ENCODE measurements at regions not wholly inside any gene's neighbourhood (a gene's known extent, or its start where the extent isn't known, plus 50 kb on each side); places are given as distances from the start of the nearest gene placed in this dataset.

DNA sequence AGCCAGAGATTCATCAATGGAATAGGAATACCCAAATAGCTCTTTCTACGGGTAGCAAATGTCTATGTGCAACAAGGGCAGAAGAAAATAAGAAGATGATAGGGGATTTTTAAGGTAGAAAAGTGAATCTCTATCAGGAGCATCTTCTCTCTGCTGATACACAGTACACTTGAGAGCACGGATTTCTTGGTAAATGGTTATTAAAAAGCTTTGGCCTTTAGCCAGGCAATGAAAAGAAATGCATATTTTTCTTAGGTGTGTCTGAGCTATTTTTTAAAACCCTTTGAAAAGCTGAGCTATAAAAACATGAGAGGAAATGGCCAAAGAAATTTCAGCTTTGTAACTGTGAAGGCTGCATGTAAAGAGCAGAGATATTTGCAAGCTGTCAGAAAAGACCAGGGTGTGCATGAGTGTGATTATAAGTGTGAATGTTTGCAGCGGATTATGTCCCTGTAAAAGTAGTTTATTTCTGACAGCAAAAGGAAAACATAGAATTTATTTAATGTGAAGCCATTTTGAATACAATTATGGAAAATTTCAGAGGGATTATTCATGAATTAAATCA lies 487.1 kb upstream of the PIK3R1 start:
- no peak overlapping the region for H3K27ac ChIP-seq
- WGBS (ENCODE audit: low lambda C conversion rate, missing lambda C conversion rate): 64% methylated on average over 3 of the region's 3 CpGs
- H3K36me3 ChIP-seq (replicated peaks; ENCODE audit: insufficient read depth, low read depth): no peaks in the 10 kb centered on the region
- no peaks in the 10 kb centered on the region for H3K4me1 ChIP-seq (ENCODE audit: insufficient read depth)
- H4K20me1 ChIP-seq (ENCODE audit: insufficient read depth, poor library complexity, severe bottlenecking): no peaks in the 10 kb centered on the region
- H3K79me2 ChIP-seq: no peaks in the 10 kb centered on the region
- no peaks in the 10 kb centered on the region for H3K9me2 ChIP-seq (replicated peaks; ENCODE audit: insufficient read depth)
- no peak for DNase-seq (ENCODE audit: low spot score)
- H2AFZ ChIP-seq: no peak overlapping the region
- H3K27me3 ChIP-seq: no peaks in the 10 kb centered on the region
- no peak overlapping the region for H3K4me3 ChIP-seq
- H3K4me2 ChIP-seq: no peak overlapping the region
- no peaks in the 10 kb centered on the region for H3K9me3 ChIP-seq (ENCODE audit: low read depth)
- TF ChIP-seq EZH2 (IDR thresholded peaks at IDR 0.05; ENCODE audit: borderline replicate concordance) (no peak), EZH2phosphoT487 (IDR thresholded peaks at IDR 0.05; ENCODE audit: low read depth, severe bottlenecking, unreplicated experiment) (no peak)
- TF ChIP-seq, protein P1, sequence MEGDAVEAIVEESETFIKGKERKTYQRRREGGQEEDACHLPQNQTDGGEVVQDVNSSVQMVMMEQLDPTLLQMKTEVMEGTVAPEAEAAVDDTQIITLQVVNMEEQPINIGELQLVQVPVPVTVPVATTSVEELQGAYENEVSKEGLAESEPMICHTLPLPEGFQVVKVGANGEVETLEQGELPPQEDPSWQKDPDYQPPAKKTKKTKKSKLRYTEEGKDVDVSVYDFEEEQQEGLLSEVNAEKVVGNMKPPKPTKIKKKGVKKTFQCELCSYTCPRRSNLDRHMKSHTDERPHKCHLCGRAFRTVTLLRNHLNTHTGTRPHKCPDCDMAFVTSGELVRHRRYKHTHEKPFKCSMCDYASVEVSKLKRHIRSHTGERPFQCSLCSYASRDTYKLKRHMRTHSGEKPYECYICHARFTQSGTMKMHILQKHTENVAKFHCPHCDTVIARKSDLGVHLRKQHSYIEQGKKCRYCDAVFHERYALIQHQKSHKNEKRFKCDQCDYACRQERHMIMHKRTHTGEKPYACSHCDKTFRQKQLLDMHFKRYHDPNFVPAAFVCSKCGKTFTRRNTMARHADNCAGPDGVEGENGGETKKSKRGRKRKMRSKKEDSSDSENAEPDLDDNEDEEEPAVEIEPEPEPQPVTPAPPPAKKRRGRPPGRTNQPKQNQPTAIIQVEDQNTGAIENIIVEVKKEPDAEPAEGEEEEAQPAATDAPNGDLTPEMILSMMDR (IDR thresholded peaks at IDR 0.05; ENCODE audit: poor library complexity): no peak

DNA sequence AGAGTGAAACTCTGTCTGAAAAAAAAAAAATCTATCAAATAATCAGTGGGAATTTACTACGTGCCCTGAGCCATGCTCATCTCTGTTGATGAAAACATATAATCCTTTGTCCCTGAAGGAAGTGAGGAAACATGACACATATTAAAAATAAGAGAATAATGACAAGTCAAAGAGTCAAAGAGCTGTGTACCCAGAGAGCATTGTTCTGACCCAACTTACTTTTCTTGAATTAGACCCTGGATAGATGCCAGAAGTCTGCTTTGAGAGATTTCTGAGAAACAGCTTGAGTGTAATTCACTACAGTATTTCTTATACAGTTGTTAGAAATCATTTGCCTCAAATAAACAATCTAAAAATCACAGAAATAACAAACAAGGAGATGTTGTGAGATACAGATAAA lies 490.0 kb upstream of the PIK3R1 start:
- H2AFZ ChIP-seq: no peak overlapping the region
- H3K27me3 ChIP-seq: no peaks in the 10 kb centered on the region
- H3K79me2 ChIP-seq: no peaks in the 10 kb centered on the region
- H3K36me3 ChIP-seq (replicated peaks; ENCODE audit: insufficient read depth, low read depth): no peaks in the 10 kb centered on the region
- no peak overlapping the region for H3K4me3 ChIP-seq
- H3K9me3 ChIP-seq (ENCODE audit: low read depth): no peaks in the 10 kb centered on the region
- H3K4me2 ChIP-seq: no peak overlapping the region
- no peaks in the 10 kb centered on the region for H4K20me1 ChIP-seq (ENCODE audit: insufficient read depth, poor library complexity, severe bottlenecking)
- no peak for TF ChIP-seq EZH2phosphoT487 (IDR thresholded peaks at IDR 0.05; ENCODE audit: low read depth, severe bottlenecking, unreplicated experiment)
- TF ChIP-seq EZH2 (IDR thresholded peaks at IDR 0.05; ENCODE audit: borderline replicate concordance): no peak
- TF ChIP-seq, protein P1 (IDR thresholded peaks at IDR 0.05; ENCODE audit: poor library complexity): no peak
- DNase-seq (ENCODE audit: low spot score): no peak
- 79% methylated on average over 1 of the region's 1 CpG for WGBS (ENCODE audit: low lambda C conversion rate, missing lambda C conversion rate)
- no peak overlapping the region for H3K27ac ChIP-seq
- H3K9me2 ChIP-seq (replicated peaks; ENCODE audit: insufficient read depth): no peaks in the 10 kb centered on the region
- no peaks in the 10 kb centered on the region for H3K4me1 ChIP-seq (ENCODE audit: insufficient read depth)

DNA sequence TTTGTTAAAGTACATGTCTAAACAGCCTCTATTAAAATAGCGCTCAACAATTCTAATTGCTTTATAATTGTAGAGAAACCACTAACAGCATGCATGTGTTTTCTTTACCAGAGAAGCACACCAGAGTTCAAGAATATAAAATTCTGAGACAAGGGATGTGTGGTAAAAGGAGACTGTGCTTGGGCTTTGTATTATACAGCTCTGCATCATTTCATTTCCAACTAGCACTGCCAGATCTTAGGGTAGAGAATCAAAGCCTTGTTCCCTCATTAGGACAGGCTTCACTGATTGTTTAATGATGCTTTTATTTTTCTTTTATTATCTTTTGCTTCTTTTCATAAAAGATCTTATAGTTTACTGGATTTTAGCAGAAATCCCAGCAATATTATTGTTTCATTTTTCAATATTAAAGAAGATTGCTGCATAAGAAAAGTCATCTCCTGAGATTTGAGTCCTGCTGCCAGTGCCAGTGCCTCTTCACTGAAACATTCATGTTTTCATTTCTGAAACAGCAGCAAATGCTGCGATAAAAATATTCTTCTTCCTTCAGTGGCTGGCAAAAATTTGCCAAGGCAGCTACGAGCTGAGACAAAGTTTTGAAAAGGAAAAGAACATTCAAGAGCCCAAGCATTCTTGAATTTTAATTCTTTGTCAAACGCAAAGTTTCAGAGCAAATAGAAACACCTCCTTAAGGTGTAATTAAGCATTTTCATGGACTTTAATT lies 491.0 kb upstream of the PIK3R1 start:
- Histone ChIP-seq H3K79me2 (no peaks in the 10 kb centered on the region), H3K27me3 (no peaks in the 10 kb centered on the region), H3K27ac (no peak overlapping the region), H3K36me3 (replicated peaks; ENCODE audit: insufficient read depth, low read depth) (no peaks in the 10 kb centered on the region), H2AFZ (no peak overlapping the region), H3K9me2 (replicated peaks; ENCODE audit: insufficient read depth) (no peaks in the 10 kb centered on the region), H4K20me1 (ENCODE audit: insufficient read depth, poor library complexity, severe bottlenecking) (no peaks in the 10 kb centered on the region), H3K4me3 (no peak overlapping the region), H3K9me3 (ENCODE audit: low read depth) (no peaks in the 10 kb centered on the region), H3K4me2 (no peak overlapping the region), H3K4me1 (ENCODE audit: insufficient read depth) (no peaks in the 10 kb centered on the region)
- no peak for DNase-seq (ENCODE audit: low spot score)
- WGBS (ENCODE audit: low lambda C conversion rate, missing lambda C conversion rate): 86% methylated on average over 4 of the region's 4 CpGs
- TF ChIP-seq EZH2 (IDR thresholded peaks at IDR 0.05; ENCODE audit: borderline replicate concordance) (no peak), EZH2phosphoT487 (IDR thresholded peaks at IDR 0.05; ENCODE audit: low read depth, severe bottlenecking, unreplicated experiment) (no peak)
- TF ChIP-seq, protein P1 (IDR thresholded peaks at IDR 0.05; ENCODE audit: poor library complexity): no peak

All from hepatocyte (in vitro differentiated cells).